ENCODE measurements at regions not wholly inside any gene's neighbourhood (a gene's known extent, or its start where the extent isn't known, plus 50 kb on each side); places are given as distances from the start of the nearest gene placed in this dataset.
"Not testable (repeated sequence)": the region's sequence is repeated elsewhere in the genome, so short reads cannot be mapped to it uniquely, and the experiment has no call there.

- Histone ChIP-seq H3K4me3 (no peak overlapping the region), H3K9ac (no peak overlapping the region), H3K27me3 (no peaks in the 10 kb centered on the region), H3K27ac (no peak overlapping the region), H3K4me2 (no peak overlapping the region), H3K9me3 (no peaks in the 10 kb centered on the region), H4K20me1 (no peaks in the 10 kb centered on the region), H3K36me3 (no peaks in the 10 kb centered on the region), H3K4me1 (no peaks in the 10 kb centered on the region)
- TF ChIP-seq Cebpa-rat (IDR thresholded peaks at IDR 0.05), result no peak
Observed at GRCh38 chr6:56796196-56796532, 153.5 kb upstream of the DST start.

DNA sequence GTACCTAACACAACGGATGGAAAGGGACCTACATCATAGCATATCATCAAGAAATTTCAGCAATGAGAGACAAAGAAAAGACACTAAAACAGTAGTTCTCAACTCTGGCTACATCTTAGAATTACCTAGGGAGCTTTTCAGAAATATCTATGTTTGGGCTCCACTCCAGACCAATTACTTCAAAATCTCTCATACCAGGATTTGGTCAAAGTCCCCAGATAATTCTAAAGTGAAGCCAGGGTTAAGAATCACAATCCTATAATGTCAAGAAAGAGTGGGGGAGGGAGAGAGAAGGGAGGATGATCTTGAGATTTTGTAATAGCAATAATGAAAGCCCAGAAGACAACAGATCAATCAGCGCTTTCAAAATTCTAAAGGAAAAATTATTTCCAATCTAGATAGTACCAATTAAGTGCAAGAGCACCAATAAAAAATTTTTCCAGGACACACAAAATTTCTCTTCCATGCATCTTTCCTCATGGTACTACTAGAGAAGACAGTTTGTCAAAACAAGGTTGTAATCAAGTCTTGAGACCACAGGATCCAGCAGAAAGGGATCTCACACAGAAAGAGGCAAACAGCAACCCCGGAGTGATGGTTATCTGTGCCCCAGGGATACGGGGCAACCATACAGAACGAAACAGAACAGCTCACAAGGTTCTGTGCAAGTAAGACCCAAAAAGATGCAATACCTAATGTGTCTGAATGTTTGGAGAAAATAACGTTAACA, 152.9 kb upstream of the DST start:
- no peak for TF ChIP-seq Cebpa-rat (IDR thresholded peaks at IDR 0.05)
- H3K4me3 ChIP-seq, result no peak overlapping the region
- H4K20me1 ChIP-seq, result no peaks in the 10 kb centered on the region
- no peaks in the 10 kb centered on the region for H3K9me3 ChIP-seq
- H3K4me1 ChIP-seq, result no peaks in the 10 kb centered on the region
- H3K27ac ChIP-seq, result no peak overlapping the region
- no peak overlapping the region for H3K9ac ChIP-seq
- no peak overlapping the region for H3K4me2 ChIP-seq
- no peaks in the 10 kb centered on the region for H3K36me3 ChIP-seq
- H3K27me3 ChIP-seq, result no peaks in the 10 kb centered on the region

DNA sequence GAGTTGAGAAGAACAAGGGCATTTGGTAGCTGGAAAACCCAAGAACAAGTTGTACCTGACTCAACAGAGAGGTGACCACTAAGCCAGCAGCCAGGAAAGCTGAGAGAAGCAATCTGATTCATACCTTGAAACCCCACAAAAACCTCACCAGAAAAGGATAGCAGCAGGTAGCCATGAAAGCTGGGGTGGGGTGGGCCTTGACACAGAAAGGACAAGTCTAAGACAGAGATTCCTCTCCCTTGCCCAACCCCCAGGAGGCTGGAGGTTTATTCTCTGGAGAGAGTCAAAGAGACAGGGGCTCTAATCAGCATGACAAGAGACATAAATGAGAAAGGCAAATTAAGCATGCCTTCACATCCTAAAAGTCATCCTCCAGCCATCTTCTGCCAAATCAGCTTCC, 151.7 kb upstream of the DST start:
- Histone ChIP-seq H3K9ac (no peak overlapping the region), H3K27me3 (no peaks in the 10 kb centered on the region), H3K36me3 (no peaks in the 10 kb centered on the region), H3K27ac (no peak overlapping the region), H3K4me1 (no peaks in the 10 kb centered on the region), H4K20me1 (no peaks in the 10 kb centered on the region), H3K4me3 (no peak overlapping the region), H3K4me2 (no peak overlapping the region), H3K9me3 (no peaks in the 10 kb centered on the region)
- TF ChIP-seq Cebpa-rat (IDR thresholded peaks at IDR 0.05), result no peak

DNA sequence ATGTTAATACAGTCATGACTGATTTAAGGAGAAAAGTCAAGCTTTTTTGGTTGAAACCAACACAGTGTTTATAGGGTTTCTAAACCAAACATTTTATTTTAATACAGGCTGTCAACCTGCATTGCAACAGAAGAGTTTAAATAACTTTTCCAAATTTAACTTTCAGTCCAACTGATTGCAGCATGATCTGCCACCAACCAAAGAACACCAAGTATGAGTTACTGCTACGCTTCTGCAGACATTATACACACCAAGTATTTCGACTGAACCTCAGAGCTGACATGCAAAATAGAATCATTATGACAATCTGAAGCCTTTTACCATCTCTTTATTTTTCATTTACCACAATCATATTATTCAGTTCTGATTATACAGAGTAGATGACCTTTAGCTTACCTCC, 151.2 kb upstream of the DST start:
- TF ChIP-seq Cebpa-rat (IDR thresholded peaks at IDR 0.05), result no peak
- H3K4me2 ChIP-seq, result no peak overlapping the region
- no peak overlapping the region for H3K27ac ChIP-seq
- H3K9ac ChIP-seq, result no peak overlapping the region
- no peaks in the 10 kb centered on the region for H4K20me1 ChIP-seq
- H3K4me3 ChIP-seq, result no peak overlapping the region
- H3K36me3 ChIP-seq, result no peaks in the 10 kb centered on the region
- no peaks in the 10 kb centered on the region for H3K27me3 ChIP-seq
- H3K9me3 ChIP-seq, result no peaks in the 10 kb centered on the region
- H3K4me1 ChIP-seq, result no peaks in the 10 kb centered on the region

GRCh38 chr6:56790414-56790813, 147.7 kb upstream of the DST start:
- Histone ChIP-seq H3K27ac (no peak overlapping the region), H3K9ac (no peak overlapping the region), H3K4me2 (no peak overlapping the region), H3K9me3 (0 out of 2 replicates have a peak, but pooled peaks cover 7% of the 10 kb centered on the region), H3K4me3 (no peak overlapping the region), H4K20me1 (no peaks in the 10 kb centered on the region), H3K4me1 (no peaks in the 10 kb centered on the region), H3K36me3 (peaks cover 4% of the 10 kb centered on the region), H3K27me3 (no peaks in the 10 kb centered on the region)
- no peak for TF ChIP-seq Cebpa-rat (IDR thresholded peaks at IDR 0.05)

DNA sequence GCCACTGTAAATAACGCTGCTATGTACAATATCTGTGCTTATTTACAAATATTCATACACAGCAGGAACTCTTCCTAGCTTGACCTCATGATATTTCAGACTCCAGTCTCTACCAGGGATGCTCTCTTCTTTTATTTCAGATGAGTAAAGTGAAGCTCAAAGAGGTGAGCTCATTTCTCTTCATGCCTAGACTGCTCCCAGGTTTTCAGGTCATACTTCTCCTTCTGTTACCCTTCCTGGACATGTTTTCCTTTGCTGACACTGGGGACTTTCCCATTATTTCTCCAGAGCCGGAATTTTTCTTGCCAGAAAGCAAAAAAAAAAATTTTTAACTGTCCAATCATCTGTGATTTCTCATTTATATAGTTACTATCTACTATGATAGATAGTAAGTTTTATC, 147.2 kb upstream of the DST start:
- no peak overlapping the region for H3K4me2 ChIP-seq
- no peak overlapping the region for H3K4me3 ChIP-seq

GRCh38 chr6:56789342-56789741, 146.7 kb upstream of the DST start:
- peaks cover 13% of the 10 kb centered on the region; the same call in 1 of the 2 replicates for H3K9me3 ChIP-seq
- H3K4me2 ChIP-seq, result no peak overlapping the region
- H4K20me1 ChIP-seq, result no peaks in the 10 kb centered on the region
- H3K4me3 ChIP-seq, result no peak overlapping the region
- TF ChIP-seq Cebpa-rat (IDR thresholded peaks at IDR 0.05), result no peak
- H3K27ac ChIP-seq, result no peak overlapping the region
- H3K27me3 ChIP-seq, result no peaks in the 10 kb centered on the region
- no peaks in the 10 kb centered on the region for H3K4me1 ChIP-seq
- peaks cover 6% of the 10 kb centered on the region for H3K36me3 ChIP-seq
- no peak overlapping the region for H3K9ac ChIP-seq

More for the DNA sequence above, 147.2 kb upstream of the DST start:
- no peaks in the 10 kb centered on the region for H4K20me1 ChIP-seq
- peaks cover 12% of the 10 kb centered on the region; the same call in 1 of the 2 replicates for H3K9me3 ChIP-seq
- H3K4me1 ChIP-seq, result no peaks in the 10 kb centered on the region
- H3K36me3 ChIP-seq, result peaks cover 6% of the 10 kb centered on the region
- no peak overlapping the region for H3K9ac ChIP-seq
- H3K27me3 ChIP-seq, result no peaks in the 10 kb centered on the region
- no peak for TF ChIP-seq Cebpa-rat (IDR thresholded peaks at IDR 0.05)
- no peak overlapping the region for H3K27ac ChIP-seq

- Histone ChIP-seq H4K20me1 (no peaks in the 10 kb centered on the region), H3K36me3 (peaks cover 6% of the 10 kb centered on the region), H3K4me3 (no peak overlapping the region), H3K27ac (no peak overlapping the region), H3K27me3 (no peaks in the 10 kb centered on the region), H3K4me1 (no peaks in the 10 kb centered on the region), H3K4me2 (no peak overlapping the region), H3K9me3 (peaks cover 13% of the 10 kb centered on the region; the same call in 1 of the 2 replicates), H3K9ac (no peak overlapping the region)
- TF ChIP-seq Cebpa-rat (IDR thresholded peaks at IDR 0.05), result no peak
Observed at GRCh38 chr6:56787209-56787608, 144.5 kb upstream of the DST start.

- Histone ChIP-seq H3K9ac (no peak overlapping the region), H3K4me1 (no peaks in the 10 kb centered on the region), H3K36me3 (peaks cover 6% of the 10 kb centered on the region), H3K27ac (no peak overlapping the region), H3K4me3 (no peak overlapping the region), H3K4me2 (no peak overlapping the region), H3K27me3 (no peaks in the 10 kb centered on the region), H4K20me1 (no peaks in the 10 kb centered on the region), H3K9me3 (peaks cover 13% of the 10 kb centered on the region; the same call in 1 of the 2 replicates)
- TF ChIP-seq Cebpa-rat (IDR thresholded peaks at IDR 0.05), result no peak
Observed at GRCh38 chr6:56786256-56786655, 143.6 kb upstream of the DST start.

GRCh38 chr6:56785536-56785935, 142.8 kb upstream of the DST start:
- H3K9ac ChIP-seq, H3K4me3 ChIP-seq, H3K36me3 ChIP-seq, H3K27me3 ChIP-seq, H3K4me2 ChIP-seq, H4K20me1 ChIP-seq, H3K27ac ChIP-seq, H3K4me1 ChIP-seq: not testable (repeated sequence)
- H3K9me3 ChIP-seq, result peaks cover 13% of the 10 kb centered on the region; the same call in 1 of the 2 replicates

- not testable (repeated sequence) for H4K20me1 ChIP-seq, H3K4me1 ChIP-seq, H3K27me3 ChIP-seq, H3K4me3 ChIP-seq, H3K27ac ChIP-seq, H3K36me3 ChIP-seq, H3K9me3 ChIP-seq, H3K4me2 ChIP-seq, H3K9ac ChIP-seq
Observed at GRCh38 chr6:56780109-56780508, 137.4 kb upstream of the DST start.

DNA sequence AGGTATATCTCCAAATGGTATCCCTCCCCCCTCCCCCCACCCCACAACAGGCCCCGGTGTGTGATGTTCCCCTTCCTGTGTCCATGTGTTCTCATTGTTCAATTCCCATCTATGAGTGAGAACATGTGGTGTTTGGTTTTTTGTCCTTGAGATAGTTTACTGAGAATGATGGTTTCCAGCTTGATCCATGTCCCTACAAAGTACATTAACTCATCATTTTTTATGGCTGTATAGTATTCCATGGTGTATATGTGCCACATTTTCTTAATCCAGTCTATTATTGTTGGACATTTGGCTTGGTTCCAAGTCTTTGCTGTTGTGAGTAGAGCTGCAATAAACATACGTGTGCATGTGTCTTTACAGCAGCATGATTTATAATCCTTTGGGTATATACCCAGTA, 135.8 kb upstream of the DST start:
- H3K27me3 ChIP-seq, H3K4me1 ChIP-seq, H4K20me1 ChIP-seq, H3K9me3 ChIP-seq, H3K36me3 ChIP-seq, H3K9ac ChIP-seq, H3K4me2 ChIP-seq, H3K4me3 ChIP-seq, H3K27ac ChIP-seq: not testable (repeated sequence)

Measured in BLaER1 (cell line).